Panc1 (cell line): ENCODE measurements at regions not wholly inside any gene's neighbourhood (a gene's known extent, or its start where the extent isn't known, plus 50 kb on each side); places are given as distances from the start of the nearest gene placed in this dataset.

ENCODE experiments used
- ATAC-seq: fragments of 200-7000 bp; cut with Tn5 transposase; 2 replicates; pipeline ENCODE4 v1.9.1; 2020; ENCODE audit warnings: mild to moderate bottlenecking, moderate library complexity
- BruUV-seq: library from RNA; stranded (reverse); fragments of 400-500 nt; replicated peaks from 2 replicates; lab custom pipeline; 2021; lab: Mats Ljungman, UMichigan
- CTCF ChIA-PET: fragments of 300-600 bp; sonication (Branson Sonifier 250); formaldehyde crosslinking; loops from one replicate; lab custom pipeline; 2022; ENCODE audit warnings: antibody characterized with exemption; lab: Charles Lee
- POLR2A ChIA-PET: fragments of 300-600 bp; sonication (Branson Sonifier 250); formaldehyde crosslinking; loops from one replicate; lab custom pipeline; 2022; ENCODE audit warnings: antibody characterized with exemption; lab: Charles Lee
- DNase-seq: peaks from one replicate; pipeline ENCODE4 v3.0.0-alpha.2; 2010; ENCODE audit warnings: low read depth, low spot score
- H3K27ac ChIP-seq: 2 replicates; pipeline ENCODE4 v1.5.1; 2011; ENCODE audit warnings: mild to moderate bottlenecking, low read length, inconsistent platforms
- H3K27me3 ChIP-seq: fragments of 200-500 bp; sonication (Bioruptor generic); 2 replicates; pipeline ENCODE4 v1.6.0; 2014; ENCODE audit warnings: low read length, inconsistent platforms; ENCODE audit not compliant: control insufficient read depth, insufficient read depth
- H3K36me3 ChIP-seq: fragments of 200-500 bp; sonication (Bioruptor generic); 2 replicates; pipeline ENCODE4 v1.5.1; 2014; ENCODE audit warnings: inconsistent platforms, mild to moderate bottlenecking, low read length, moderate library complexity; ENCODE audit not compliant: control insufficient read depth, insufficient read depth
- H3K4me1 ChIP-seq: 2 replicates; pipeline ENCODE4 v1.5.1; 2011; ENCODE audit warnings: inconsistent platforms, mild to moderate bottlenecking, low read length, moderate library complexity; ENCODE audit not compliant: control insufficient read depth, insufficient read depth
- H3K4me3 ChIP-seq, 2 experiments: 2 replicates each; pipeline ENCODE4 v1.5.1; 2011 to 2012; ENCODE audit warnings: low read depth in 2 of 2, low read length in 2 of 2, mild to moderate bottlenecking in 2 of 2, inconsistent platforms in 1 of 2, moderate library complexity in 1 of 2
- H3K9me3 ChIP-seq: fragments of 200-500 bp; sonication (Bioruptor generic); 2 replicates; pipeline ENCODE4 v1.5.1; 2014; ENCODE audit warnings: low read depth, mild to moderate bottlenecking, inconsistent platforms, low read length, moderate library complexity; ENCODE audit not compliant: control insufficient read depth, insufficient read depth
- POLR2AphosphoS5 ChIP-seq: IDR thresholded peaks from 2 replicates; pipeline ENCODE4 v1.6.1; 2012; ENCODE audit warnings: mild to moderate bottlenecking, low read depth, low read length, moderate library complexity
- SIN3A ChIP-seq: IDR thresholded peaks from 2 replicates; pipeline ENCODE4 v1.6.1; 2012; ENCODE audit warnings: low read depth, mild to moderate bottlenecking, low read length, moderate library complexity, borderline replicate concordance; ENCODE audit not compliant: insufficient read depth
- TCF7L2 ChIP-seq: IDR thresholded peaks from 2 replicates; pipeline ENCODE4 v1.6.1; 2011; ENCODE audit warnings: mild to moderate bottlenecking, low read depth, low read length, inconsistent platforms
- in situ Hi-C: cut with HindIII; loops from 2 replicates; pipeline ENCODE4 v1.10.0; 2016; ENCODE audit warnings: low sequenced_read_pairs, low pct_unique_long_range_greater_than_20kb
- intact Hi-C: fragments of 100-400 bp; cut with micrococcal nuclease; formaldehyde crosslinking; loops from one replicate; pipeline ENCODE4 v1.10.0; 2022; ENCODE audit not compliant: unreplicated experiment
- TF ChIP-seq, protein P1 (sequence below): fragments of 450-650 bp; IDR thresholded peaks from 2 replicates; pipeline ENCODE4 v1.5.1; 2017; ENCODE audit warnings: mild to moderate bottlenecking
- TF ChIP-seq, protein P2 (sequence below), 2 experiments: IDR thresholded peaks; 2 replicates each; pipeline ENCODE4 v1.6.1; 2011 to 2012; ENCODE audit warnings: low read depth in 2 of 2, control low read depth in 1 of 2, low read length in 1 of 2, mild to moderate bottlenecking in 1 of 2, moderate library complexity in 1 of 2; ENCODE audit not compliant: insufficient read depth in 1 of 2

DNA sequence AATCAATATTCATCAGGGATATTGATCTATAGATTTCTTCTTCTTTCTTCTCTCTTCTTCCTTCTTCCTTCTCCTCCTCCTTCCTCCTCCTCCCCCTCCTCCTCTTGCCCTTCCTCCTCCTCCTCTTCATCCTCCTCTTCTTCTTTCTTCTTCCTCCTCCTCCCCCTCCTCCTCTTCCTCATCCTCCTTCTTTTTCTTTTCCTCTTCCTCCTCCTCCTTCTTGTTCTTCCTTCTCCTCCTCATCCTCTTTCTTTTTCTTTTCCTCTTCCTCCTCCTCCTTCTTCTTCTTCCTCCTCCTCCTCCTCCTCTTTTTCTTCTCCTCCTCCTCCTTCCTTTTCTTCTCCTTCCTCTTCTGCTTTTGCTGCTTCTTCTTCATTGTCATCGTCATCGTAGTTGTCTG is 52.4 kb upstream of the SERINC1 start:
- intact Hi-C loops = no loop called here
- ATAC-seq = no peak

DNA sequence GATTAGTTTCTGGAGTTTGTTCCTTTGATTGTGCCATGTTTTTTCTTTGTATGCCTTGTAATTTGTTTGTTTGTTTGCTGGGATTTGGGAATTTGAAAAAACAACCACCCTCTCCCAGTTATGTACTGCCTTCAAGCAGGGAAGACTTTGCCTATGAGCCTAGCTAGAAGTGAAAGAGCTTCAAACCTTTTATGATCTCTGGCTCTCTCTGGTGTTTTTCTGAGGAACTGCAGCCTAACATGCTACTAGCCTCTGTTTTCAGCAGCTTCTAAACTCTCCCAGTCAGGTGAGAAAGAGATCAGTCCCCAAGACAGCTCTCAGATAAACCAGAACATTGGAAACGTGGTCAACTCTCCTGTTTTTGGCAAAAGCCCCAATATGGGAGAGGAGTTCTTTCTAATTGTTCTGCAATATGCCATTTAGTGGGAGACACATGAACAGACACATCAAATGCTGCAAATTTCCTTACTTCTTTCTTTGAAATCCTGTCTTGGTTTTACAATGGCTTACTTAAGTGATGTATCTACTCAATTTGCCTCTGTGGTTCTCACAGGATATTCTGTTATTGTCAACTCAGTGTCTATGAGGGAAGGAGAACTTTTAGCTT is 58.9 kb upstream of the SERINC1 start:
- 0 out of 2 replicates have a peak, but pooled peaks cover 2% of the 10 kb centered on the region for H3K27me3 ChIP-seq
- H3K36me3 ChIP-seq = no peaks in the 10 kb centered on the region
- H3K4me1 ChIP-seq = no peaks in the 10 kb centered on the region
- TF ChIP-seq SIN3A = no peak
- TF ChIP-seq, protein P1, sequence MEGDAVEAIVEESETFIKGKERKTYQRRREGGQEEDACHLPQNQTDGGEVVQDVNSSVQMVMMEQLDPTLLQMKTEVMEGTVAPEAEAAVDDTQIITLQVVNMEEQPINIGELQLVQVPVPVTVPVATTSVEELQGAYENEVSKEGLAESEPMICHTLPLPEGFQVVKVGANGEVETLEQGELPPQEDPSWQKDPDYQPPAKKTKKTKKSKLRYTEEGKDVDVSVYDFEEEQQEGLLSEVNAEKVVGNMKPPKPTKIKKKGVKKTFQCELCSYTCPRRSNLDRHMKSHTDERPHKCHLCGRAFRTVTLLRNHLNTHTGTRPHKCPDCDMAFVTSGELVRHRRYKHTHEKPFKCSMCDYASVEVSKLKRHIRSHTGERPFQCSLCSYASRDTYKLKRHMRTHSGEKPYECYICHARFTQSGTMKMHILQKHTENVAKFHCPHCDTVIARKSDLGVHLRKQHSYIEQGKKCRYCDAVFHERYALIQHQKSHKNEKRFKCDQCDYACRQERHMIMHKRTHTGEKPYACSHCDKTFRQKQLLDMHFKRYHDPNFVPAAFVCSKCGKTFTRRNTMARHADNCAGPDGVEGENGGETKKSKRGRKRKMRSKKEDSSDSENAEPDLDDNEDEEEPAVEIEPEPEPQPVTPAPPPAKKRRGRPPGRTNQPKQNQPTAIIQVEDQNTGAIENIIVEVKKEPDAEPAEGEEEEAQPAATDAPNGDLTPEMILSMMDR = peak; percentile 90
- intact Hi-C loops = loop anchor here (1.0 to 10.0 kb wide), 4 partner anchors 38 to 1096 kb away; partner anchors contain the start of gene GJA1
- in situ Hi-C loops = no loop called here
- CTCF ChIA-PET = interaction anchor here (0.6 to 1.7 kb wide), 6 partner anchors 31 to 149 kb away, joined by 3 to 40 read pairs (median 4); no protein-coding TSS in a partner anchor
- ATAC-seq = peak; percentile 97
- peak; percentile 78 for DNase-seq
- no TSS peak for BruUV-seq
- H3K9me3 ChIP-seq = 0 out of 2 replicates have a peak, but pooled peaks cover 5% of the 10 kb centered on the region
- no peak overlapping the region for H3K27ac ChIP-seq
- POLR2A ChIA-PET = interaction anchor here (0.7 kb wide), 1 partner anchor 16 kb away, joined by 5 read pairs; no protein-coding TSS in a partner anchor
- H3K4me3 ChIP-seq = no peak overlapping the region

More for the DNA sequence above, 52.4 kb upstream of the SERINC1 start:
- Histone ChIP-seq H3K27ac (no peak overlapping the region), H3K4me3 (no peak overlapping the region), H3K4me1 (no peaks in the 10 kb centered on the region), H3K27me3 (no peaks in the 10 kb centered on the region), H3K9me3 (0 out of 2 replicates have a peak, but pooled peaks cover 5% of the 10 kb centered on the region), H3K36me3 (no peaks in the 10 kb centered on the region)
- no TSS peak for BruUV-seq
- POLR2A ChIA-PET = no interaction called here
- in situ Hi-C loops = no loop called here
- CTCF ChIA-PET = no interaction called here
- no peak for DNase-seq
- TF ChIP-seq TCF7L2 = no peak
- TF ChIP-seq, protein P2, sequence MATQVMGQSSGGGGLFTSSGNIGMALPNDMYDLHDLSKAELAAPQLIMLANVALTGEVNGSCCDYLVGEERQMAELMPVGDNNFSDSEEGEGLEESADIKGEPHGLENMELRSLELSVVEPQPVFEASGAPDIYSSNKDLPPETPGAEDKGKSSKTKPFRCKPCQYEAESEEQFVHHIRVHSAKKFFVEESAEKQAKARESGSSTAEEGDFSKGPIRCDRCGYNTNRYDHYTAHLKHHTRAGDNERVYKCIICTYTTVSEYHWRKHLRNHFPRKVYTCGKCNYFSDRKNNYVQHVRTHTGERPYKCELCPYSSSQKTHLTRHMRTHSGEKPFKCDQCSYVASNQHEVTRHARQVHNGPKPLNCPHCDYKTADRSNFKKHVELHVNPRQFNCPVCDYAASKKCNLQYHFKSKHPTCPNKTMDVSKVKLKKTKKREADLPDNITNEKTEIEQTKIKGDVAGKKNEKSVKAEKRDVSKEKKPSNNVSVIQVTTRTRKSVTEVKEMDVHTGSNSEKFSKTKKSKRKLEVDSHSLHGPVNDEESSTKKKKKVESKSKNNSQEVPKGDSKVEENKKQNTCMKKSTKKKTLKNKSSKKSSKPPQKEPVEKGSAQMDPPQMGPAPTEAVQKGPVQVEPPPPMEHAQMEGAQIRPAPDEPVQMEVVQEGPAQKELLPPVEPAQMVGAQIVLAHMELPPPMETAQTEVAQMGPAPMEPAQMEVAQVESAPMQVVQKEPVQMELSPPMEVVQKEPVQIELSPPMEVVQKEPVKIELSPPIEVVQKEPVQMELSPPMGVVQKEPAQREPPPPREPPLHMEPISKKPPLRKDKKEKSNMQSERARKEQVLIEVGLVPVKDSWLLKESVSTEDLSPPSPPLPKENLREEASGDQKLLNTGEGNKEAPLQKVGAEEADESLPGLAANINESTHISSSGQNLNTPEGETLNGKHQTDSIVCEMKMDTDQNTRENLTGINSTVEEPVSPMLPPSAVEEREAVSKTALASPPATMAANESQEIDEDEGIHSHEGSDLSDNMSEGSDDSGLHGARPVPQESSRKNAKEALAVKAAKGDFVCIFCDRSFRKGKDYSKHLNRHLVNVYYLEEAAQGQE (IDR thresholded peaks at IDR 0.05; ENCODE audit: insufficient read depth in 1 of 2, low read depth in 2 of 2, low read length in 1 of 2) = no peak
- TF ChIP-seq POLR2AphosphoS5 = no peak
- no peak for TF ChIP-seq SIN3A
- TF ChIP-seq, protein P1 = no peak
